GM12874 (cell line): ENCODE measurements at regions not wholly inside any gene's neighbourhood (a gene's known extent, or its start where the extent isn't known, plus 50 kb on each side); places are given as distances from the start of the nearest gene placed in this dataset.

Experiments used
- TF ChIP-seq, protein P1 (sequence below): IDR thresholded peaks from 2 replicates; pipeline ENCODE4 v1.5.1; 2011; ENCODE audit warnings: low read depth, mild to moderate bottlenecking, control low read depth, low read length, moderate library complexity; ENCODE audit not compliant: insufficient read depth

DNA sequence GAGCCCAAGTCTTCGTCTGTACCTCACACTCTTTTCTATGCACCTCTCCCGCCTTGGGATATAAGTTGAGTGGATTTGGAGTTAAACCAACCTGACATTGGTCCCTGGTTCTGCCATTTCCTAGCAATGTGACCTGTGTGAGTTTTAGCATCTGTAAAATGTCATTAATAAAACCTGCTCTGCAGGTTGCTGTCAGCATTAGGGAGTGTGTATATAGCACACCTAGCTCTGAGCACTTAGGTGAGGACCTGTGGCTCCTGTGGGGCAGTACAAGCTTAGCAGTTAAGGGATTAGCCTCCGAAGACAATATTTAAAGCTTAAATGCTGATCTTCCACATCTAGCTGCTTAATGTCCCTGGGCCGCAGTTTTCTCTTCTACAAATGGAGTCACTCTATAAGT lies 248.0 kb downstream of the TMEM114 start:
- TF ChIP-seq, protein P1, sequence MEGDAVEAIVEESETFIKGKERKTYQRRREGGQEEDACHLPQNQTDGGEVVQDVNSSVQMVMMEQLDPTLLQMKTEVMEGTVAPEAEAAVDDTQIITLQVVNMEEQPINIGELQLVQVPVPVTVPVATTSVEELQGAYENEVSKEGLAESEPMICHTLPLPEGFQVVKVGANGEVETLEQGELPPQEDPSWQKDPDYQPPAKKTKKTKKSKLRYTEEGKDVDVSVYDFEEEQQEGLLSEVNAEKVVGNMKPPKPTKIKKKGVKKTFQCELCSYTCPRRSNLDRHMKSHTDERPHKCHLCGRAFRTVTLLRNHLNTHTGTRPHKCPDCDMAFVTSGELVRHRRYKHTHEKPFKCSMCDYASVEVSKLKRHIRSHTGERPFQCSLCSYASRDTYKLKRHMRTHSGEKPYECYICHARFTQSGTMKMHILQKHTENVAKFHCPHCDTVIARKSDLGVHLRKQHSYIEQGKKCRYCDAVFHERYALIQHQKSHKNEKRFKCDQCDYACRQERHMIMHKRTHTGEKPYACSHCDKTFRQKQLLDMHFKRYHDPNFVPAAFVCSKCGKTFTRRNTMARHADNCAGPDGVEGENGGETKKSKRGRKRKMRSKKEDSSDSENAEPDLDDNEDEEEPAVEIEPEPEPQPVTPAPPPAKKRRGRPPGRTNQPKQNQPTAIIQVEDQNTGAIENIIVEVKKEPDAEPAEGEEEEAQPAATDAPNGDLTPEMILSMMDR = no peak

DNA sequence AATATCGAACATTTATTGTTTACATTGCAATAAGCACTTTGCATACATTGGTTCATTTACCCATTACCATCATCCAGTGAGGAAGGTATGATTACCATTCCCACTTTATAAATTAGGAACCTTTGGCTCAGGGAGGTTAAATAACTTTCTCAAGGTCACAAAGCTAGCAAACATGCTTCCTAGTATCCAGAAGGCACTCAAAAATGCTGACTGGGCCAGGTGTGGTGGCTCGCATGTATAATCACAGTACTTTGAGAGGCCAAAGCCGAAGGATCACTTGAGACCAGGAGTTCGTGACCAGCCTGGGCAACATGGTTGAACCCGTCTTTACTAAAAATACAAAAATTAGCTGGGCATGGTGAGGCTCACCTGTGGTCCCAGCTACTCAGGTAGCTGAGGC lies 259.6 kb downstream of the TMEM114 start:
- TF ChIP-seq, protein P1 = no peak

DNA sequence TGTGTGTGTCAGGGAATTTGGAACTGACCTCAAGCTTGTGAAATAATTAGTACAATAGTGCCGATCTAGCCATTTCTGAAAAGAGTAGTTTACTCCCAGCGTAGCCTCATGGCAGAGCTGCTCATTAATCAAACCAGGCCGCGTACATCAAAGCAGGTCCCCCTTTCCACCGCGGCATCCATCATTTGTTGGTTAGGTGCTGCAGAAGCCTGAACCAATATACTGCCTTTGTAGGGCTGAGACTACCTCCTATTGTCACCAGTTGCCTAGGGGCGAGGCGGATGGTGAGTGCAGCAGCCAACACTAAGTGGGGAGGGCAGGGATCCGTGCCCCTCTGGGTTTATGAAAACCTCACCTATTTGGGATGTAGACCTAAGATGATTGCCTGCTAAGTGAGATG lies 264.1 kb downstream of the TMEM114 start:
- TF ChIP-seq, protein P1 = no peak

DNA sequence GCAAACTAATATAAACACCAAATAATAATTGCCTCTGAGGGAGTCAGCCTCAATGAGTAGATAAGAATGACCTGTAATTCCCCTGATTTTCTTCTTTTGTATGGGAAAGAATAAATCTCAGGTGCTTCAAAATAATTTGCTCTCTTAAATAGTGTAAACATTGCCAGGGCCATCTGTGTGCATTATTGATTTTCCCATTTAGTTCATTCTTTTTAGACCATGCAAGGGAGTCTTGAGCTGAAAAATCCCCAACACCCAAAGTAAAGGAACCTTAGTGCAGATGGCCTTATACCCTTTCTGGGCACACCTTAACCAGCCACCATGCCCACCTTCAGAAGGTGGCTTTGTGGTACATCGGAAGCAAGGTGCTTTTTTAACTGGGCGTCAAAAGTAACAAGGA lies 267.2 kb downstream of the TMEM114 start:
- TF ChIP-seq, protein P1 = no peak

DNA sequence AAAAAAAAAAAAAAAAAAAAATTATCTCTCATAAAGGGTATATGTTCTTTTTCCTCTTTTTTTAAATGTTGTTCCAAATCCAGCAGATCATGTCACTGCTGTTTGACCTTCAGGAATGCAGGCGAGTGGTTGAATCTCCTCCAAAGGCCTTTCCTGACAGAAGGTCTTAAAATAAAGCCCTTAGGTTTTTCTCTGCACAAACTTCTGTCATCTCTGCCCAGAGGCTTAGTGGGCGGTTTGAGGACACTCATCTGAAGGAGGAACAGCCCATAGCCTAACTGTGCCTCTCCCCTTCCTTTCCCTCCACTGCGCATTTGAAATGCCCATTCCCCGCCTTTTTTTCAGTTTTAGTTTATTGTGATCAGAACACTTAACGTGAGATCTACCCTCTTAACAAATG lies 270.2 kb downstream of the TMEM114 start:
- TF ChIP-seq, protein P1 = no peak

DNA sequence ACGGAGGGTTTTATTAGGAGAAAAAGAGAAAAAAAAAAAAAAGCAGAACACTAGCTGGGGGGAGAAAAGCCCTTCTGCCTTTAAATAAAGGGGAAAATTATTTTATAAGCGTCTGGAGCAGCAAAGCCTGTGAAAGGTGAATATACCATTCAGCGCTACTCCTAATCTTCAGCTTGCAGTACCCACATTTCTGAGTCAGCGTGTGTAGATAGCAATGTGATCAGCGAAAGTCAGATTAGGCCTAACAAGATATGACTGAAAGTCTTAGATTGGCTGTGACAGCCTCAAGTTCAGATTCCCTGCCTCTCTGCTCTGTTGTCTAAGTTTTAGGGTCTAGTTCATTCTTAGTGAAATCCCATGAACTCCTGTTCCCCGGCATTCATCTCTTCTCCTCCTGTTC lies 279.5 kb downstream of the TMEM114 start:
- TF ChIP-seq, protein P1 = no peak

DNA sequence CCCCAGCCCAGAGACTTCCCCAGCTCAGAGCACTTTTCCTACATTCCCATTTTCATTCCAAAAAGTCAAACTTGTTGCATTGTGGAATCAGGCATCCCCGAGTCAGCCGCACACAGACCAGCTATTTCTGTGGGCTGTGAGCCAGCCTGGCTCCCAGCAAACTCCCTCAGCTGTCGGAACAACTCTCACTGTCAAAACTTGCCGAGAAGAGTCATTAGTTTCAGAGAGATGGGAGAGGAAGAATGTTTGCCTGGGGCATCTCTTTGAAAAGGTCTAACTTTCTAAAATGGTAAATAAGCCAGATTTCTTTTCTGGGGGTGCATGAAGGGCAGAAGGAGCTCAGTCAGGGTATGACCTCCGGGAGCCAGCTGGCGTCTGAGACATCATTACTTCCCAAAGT lies 280.0 kb downstream of the TMEM114 start:
- TF ChIP-seq, protein P1 = no peak

DNA sequence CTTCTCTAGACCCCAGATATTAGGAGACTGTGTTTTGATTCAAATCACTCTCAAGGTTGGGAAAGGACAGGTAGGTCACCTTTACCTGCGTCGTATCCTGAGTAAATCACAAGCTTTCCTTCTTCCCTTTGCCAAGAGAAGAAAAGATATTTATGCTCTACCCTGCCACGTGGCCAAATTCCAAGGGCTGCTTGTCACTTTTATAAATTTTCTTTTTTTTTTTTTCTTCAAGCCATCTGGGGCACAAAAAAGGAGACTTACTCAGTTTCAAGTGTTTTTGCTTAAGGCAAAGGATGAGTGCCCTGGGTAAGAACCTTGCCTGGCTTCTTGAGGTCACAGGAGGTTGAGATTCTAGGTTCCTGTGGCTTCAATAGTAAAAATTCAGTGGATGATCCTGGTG lies 285.1 kb downstream of the TMEM114 start:
- TF ChIP-seq, protein P1 = no peak
